ENCODE measurements at regions not wholly inside any gene's neighbourhood (a gene's known extent, or its start where the extent isn't known, plus 50 kb on each side); places are given as distances from the start of the nearest gene placed in this dataset.

DNA sequence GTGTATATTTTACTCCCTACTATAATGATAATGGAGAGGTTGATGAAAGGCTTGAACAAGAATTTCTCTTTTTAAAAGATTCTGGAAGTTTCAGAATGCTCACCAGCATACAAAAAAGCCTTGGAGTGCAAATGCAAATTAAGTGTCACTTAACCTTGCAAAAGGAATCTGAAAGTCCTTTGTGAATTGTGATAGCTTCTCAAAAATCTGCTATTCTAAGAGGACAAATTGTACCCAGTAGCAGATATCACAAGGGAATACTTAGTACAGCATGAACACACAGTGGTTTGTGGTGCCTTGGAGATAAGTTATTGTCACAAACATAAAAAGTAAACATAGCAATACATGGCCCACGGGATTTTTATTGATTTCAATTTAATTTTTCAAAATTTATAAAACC, 1208.3 kb upstream of the B3GALT2 start:
- Histone ChIP-seq H3K27me3 (ENCODE audit: insufficient read depth, poor library complexity, severe bottlenecking) (no peaks in the 10 kb centered on the region), H3K9me3 (ENCODE audit: severe bottlenecking) (no peaks in the 10 kb centered on the region), H3K27ac (ENCODE audit: poor library complexity, severe bottlenecking) (no peak overlapping the region), H3K36me3 (ENCODE audit: low read depth) (no peaks in the 10 kb centered on the region), H3K4me1 (ENCODE audit: insufficient read depth, poor library complexity, severe bottlenecking) (no peaks in the 10 kb centered on the region), H3K4me3 (ENCODE audit: severe bottlenecking) (no peak overlapping the region)
- ATAC-seq (ENCODE audit: low read depth) = no peak
- TF ChIP-seq, protein P1, sequence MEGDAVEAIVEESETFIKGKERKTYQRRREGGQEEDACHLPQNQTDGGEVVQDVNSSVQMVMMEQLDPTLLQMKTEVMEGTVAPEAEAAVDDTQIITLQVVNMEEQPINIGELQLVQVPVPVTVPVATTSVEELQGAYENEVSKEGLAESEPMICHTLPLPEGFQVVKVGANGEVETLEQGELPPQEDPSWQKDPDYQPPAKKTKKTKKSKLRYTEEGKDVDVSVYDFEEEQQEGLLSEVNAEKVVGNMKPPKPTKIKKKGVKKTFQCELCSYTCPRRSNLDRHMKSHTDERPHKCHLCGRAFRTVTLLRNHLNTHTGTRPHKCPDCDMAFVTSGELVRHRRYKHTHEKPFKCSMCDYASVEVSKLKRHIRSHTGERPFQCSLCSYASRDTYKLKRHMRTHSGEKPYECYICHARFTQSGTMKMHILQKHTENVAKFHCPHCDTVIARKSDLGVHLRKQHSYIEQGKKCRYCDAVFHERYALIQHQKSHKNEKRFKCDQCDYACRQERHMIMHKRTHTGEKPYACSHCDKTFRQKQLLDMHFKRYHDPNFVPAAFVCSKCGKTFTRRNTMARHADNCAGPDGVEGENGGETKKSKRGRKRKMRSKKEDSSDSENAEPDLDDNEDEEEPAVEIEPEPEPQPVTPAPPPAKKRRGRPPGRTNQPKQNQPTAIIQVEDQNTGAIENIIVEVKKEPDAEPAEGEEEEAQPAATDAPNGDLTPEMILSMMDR (IDR thresholded peaks at IDR 0.05; ENCODE audit: poor library complexity, severe bottlenecking) = no peak
- DNase-seq (ENCODE audit: low spot score) = no peak

DNA sequence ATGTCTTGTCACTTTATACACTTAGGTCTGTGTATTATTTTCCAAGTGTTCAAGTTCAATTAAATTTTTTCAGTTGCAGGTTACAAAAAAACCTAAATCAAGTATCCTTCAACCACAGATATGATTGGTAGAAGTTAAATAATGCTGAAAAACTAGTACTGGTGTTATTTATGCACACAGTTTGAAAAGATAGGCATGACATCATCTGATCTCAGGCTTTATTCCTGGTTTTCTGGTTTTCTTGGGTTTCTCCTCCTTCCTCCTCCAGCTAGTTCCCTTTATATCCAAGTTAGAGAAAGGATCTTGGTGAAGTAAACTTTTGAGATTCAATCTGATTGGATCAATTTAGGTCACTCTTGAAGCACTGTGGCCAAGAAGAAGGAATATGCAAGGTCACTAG, 1201.1 kb upstream of the B3GALT2 start:
- Histone ChIP-seq H3K4me3 (ENCODE audit: severe bottlenecking) (no peak overlapping the region), H3K4me1 (ENCODE audit: insufficient read depth, poor library complexity, severe bottlenecking) (no peaks in the 10 kb centered on the region), H3K27ac (ENCODE audit: poor library complexity, severe bottlenecking) (no peak overlapping the region), H3K36me3 (ENCODE audit: low read depth) (no peaks in the 10 kb centered on the region), H3K27me3 (ENCODE audit: insufficient read depth, poor library complexity, severe bottlenecking) (no peaks in the 10 kb centered on the region), H3K9me3 (ENCODE audit: severe bottlenecking) (no peaks in the 10 kb centered on the region)
- DNase-seq (ENCODE audit: low spot score) (no peak), ATAC-seq (ENCODE audit: low read depth) (no peak)
- TF ChIP-seq, protein P1 (IDR thresholded peaks at IDR 0.05; ENCODE audit: poor library complexity, severe bottlenecking) = no peak

DNA sequence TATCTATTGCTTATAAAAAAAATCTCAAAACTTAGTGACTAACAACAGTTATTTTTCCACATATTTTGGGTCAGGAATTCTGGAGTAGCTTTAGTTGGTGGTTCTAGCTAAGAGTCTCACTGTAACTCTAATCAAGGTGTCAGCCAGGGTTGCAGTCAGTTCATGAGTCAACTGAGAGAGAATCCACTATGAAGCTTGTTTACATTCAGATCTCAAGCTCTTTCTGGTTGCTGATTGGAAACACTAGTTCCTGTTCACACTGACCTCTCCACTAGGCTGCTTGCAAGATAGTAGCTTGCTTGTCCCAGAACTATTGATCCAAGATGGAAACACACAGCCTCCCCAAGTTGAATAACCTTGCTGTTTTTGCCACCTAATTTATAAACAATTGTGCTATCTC, 1192.1 kb upstream of the B3GALT2 start:
- TF ChIP-seq, protein P1 (IDR thresholded peaks at IDR 0.05; ENCODE audit: poor library complexity, severe bottlenecking) = no peak
- Histone ChIP-seq H3K27me3 (ENCODE audit: insufficient read depth, poor library complexity, severe bottlenecking) (no peaks in the 10 kb centered on the region), H3K4me1 (ENCODE audit: insufficient read depth, poor library complexity, severe bottlenecking) (no peaks in the 10 kb centered on the region), H3K27ac (ENCODE audit: poor library complexity, severe bottlenecking) (no peak overlapping the region), H3K4me3 (ENCODE audit: severe bottlenecking) (no peak overlapping the region), H3K9me3 (ENCODE audit: severe bottlenecking) (no peaks in the 10 kb centered on the region), H3K36me3 (ENCODE audit: low read depth) (no peaks in the 10 kb centered on the region)
- DNase-seq (ENCODE audit: low spot score) (no peak), ATAC-seq (ENCODE audit: low read depth) (no peak)

DNA sequence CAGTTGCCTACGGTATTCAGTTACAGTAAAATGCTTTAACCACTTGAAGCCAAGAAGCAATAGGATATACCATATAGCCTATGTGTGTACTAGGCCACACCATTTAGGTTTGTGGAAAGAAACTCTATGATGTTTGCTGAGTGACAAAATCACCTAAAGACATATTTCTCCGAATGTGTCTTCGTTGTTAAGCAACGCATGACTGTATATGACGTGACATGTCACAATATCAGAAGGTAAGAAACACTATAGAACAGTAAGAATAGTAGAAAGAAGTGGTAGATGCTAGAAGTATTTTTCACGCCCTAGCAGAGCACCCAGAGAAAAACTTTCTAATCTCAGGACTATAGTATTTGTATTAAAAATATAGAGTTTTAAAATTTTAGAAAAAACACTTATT, 1188.2 kb upstream of the B3GALT2 start:
- Histone ChIP-seq H3K9me3 (ENCODE audit: severe bottlenecking) (no peaks in the 10 kb centered on the region), H3K4me1 (ENCODE audit: insufficient read depth, poor library complexity, severe bottlenecking) (no peaks in the 10 kb centered on the region), H3K4me3 (ENCODE audit: severe bottlenecking) (no peak overlapping the region), H3K27me3 (ENCODE audit: insufficient read depth, poor library complexity, severe bottlenecking) (no peaks in the 10 kb centered on the region), H3K36me3 (ENCODE audit: low read depth) (no peaks in the 10 kb centered on the region), H3K27ac (ENCODE audit: poor library complexity, severe bottlenecking) (no peak overlapping the region)
- no peak for ATAC-seq (ENCODE audit: low read depth)
- TF ChIP-seq, protein P1 (IDR thresholded peaks at IDR 0.05; ENCODE audit: poor library complexity, severe bottlenecking) = no peak
- no peak for DNase-seq (ENCODE audit: low spot score)

DNA sequence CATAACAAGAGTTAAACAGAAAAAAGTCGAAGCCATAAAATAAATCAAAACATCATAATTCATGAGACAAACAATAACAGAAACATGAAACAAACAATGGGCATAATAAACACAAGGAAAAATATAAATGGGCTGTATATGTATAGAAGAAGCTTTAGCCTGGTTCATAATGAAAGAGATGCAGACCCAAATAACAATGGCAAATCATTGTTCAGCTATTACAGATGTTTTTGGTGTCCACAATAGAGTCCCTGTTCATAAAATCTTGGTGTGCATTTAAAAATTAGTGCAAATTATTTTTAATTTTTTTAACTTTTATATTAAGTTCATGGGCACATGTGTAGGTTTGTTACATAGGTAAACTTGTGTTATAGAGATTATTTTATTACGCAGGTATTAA, 1185.9 kb upstream of the B3GALT2 start:
- TF ChIP-seq, protein P1 (IDR thresholded peaks at IDR 0.05; ENCODE audit: poor library complexity, severe bottlenecking) = no peak
- ATAC-seq (ENCODE audit: low read depth) = no peak
- Histone ChIP-seq H3K4me1 (ENCODE audit: insufficient read depth, poor library complexity, severe bottlenecking) (peaks cover 3% of the 10 kb centered on the region), H3K36me3 (ENCODE audit: low read depth) (no peaks in the 10 kb centered on the region), H3K9me3 (ENCODE audit: severe bottlenecking) (no peaks in the 10 kb centered on the region), H3K27me3 (ENCODE audit: insufficient read depth, poor library complexity, severe bottlenecking) (no peaks in the 10 kb centered on the region), H3K27ac (ENCODE audit: poor library complexity, severe bottlenecking) (no peak overlapping the region), H3K4me3 (ENCODE audit: severe bottlenecking) (no peak overlapping the region)
- no peak for DNase-seq (ENCODE audit: low spot score)

Data from RWPE2 (cell line).